GM13976 (cell line): ENCODE measurements at regions not wholly inside any gene's neighbourhood (a gene's known extent, or its start where the extent isn't known, plus 50 kb on each side); places are given as distances from the start of the nearest gene placed in this dataset.

ENCODE experiments used
- DNase-seq: peaks from one replicate; pipeline ENCODE4 v3.0.0; 2012; ENCODE audit warnings: low spot score
- CTCF ChIP-seq: IDR thresholded peaks from 2 replicates; pipeline ENCODE4 v1.5.1; 2012; ENCODE audit warnings: borderline replicate concordance, mild to moderate bottlenecking; ENCODE audit not compliant: insufficient read depth; ENCODE audit errors: extremely low read depth, missing control alignments, control extremely low read depth
- in situ Hi-C: fragments of 300-500 bp; cut with MboI; formaldehyde crosslinking; loops from one replicate; pipeline ENCODE4 v1.12.0; 2022; ENCODE audit warnings: low sequenced_read_pairs, mixed read lengths, inconsistent platforms; ENCODE audit not compliant: unreplicated experiment

GRCh38 chr18:67145586-67146292 is 370.8 kb downstream of the DSEL start:
- in situ Hi-C loops: no loop called here
- no peak for DNase-seq
- TF ChIP-seq CTCF: no peak

GRCh38 chr18:67144329-67144728 is 372.2 kb downstream of the DSEL start:
- no peak for DNase-seq
- in situ Hi-C loops: no loop called here
- TF ChIP-seq CTCF: no peak

- DNase-seq: no peak
- in situ Hi-C loops: no loop called here
- no peak for TF ChIP-seq CTCF
These were observed 373.5 kb downstream of the DSEL start for GRCh38 chr18:67143028-67143427.

- in situ Hi-C loops: no loop called here
- DNase-seq: no peak
- TF ChIP-seq CTCF: no peak
These were observed 373.9 kb downstream of the DSEL start for GRCh38 chr18:67142604-67143003.

GRCh38 chr18:67140495-67140894 is 376.0 kb downstream of the DSEL start:
- in situ Hi-C loops: no loop called here
- no peak for DNase-seq
- TF ChIP-seq CTCF: no peak

- DNase-seq: no peak
- in situ Hi-C loops: no loop called here
- TF ChIP-seq CTCF: no peak
These were observed 376.6 kb downstream of the DSEL start for GRCh38 chr18:67139899-67140298.
